Neuronal stem cell (in vitro differentiated cells): ENCODE measurements at regions not wholly inside any gene's neighbourhood (a gene's known extent, or its start where the extent isn't known, plus 50 kb on each side); places are given as distances from the start of the nearest gene placed in this dataset.

Experiments used
- DNase-seq: peaks from one replicate; pipeline ENCODE4 v3.0.0-alpha.2; 2013; ENCODE audit warnings: low spot score
- H2AFZ ChIP-seq: one replicate; pipeline ENCODE4 v1.6.1; 2013; ENCODE audit warnings: mild to moderate bottlenecking, low read length, inconsistent platforms
- H2AK5ac ChIP-seq: 2 replicates; pipeline ENCODE4 v1.6.1; 2013; ENCODE audit warnings: low read depth, mild to moderate bottlenecking, inconsistent platforms, low read length, moderate library complexity, mixed read lengths
- H2BK120ac ChIP-seq: 2 replicates; pipeline ENCODE4 v1.6.1; 2013; ENCODE audit warnings: low read depth, mild to moderate bottlenecking, inconsistent platforms, low read length, moderate library complexity, mixed read lengths
- H2BK12ac ChIP-seq: one replicate; pipeline ENCODE4 v1.6.1; 2013; ENCODE audit warnings: low read length, inconsistent platforms
- H2BK15ac ChIP-seq: 2 replicates; pipeline ENCODE4 v1.6.1; 2013; ENCODE audit warnings: mild to moderate bottlenecking, low read length, inconsistent platforms, mixed read lengths
- H2BK5ac ChIP-seq: one replicate; pipeline ENCODE4 v1.6.1; 2013; ENCODE audit warnings: inconsistent platforms, mild to moderate bottlenecking, low read length, moderate library complexity
- H3K14ac ChIP-seq: one replicate; pipeline ENCODE4 v1.6.1; 2013; ENCODE audit warnings: low read length, inconsistent platforms
- H3K18ac ChIP-seq: 2 replicates; pipeline ENCODE4 v1.6.1; 2013; ENCODE audit warnings: low read length, inconsistent platforms
- H3K23ac ChIP-seq: 2 replicates; pipeline ENCODE4 v1.6.1; 2013; ENCODE audit warnings: low read depth, mild to moderate bottlenecking, mixed read lengths, low read length, inconsistent platforms; ENCODE audit not compliant: poor library complexity
- H3K27ac ChIP-seq: replicated peaks from 3 replicates; pipeline ENCODE4 v1.5.1; 2013; ENCODE audit warnings: low read length, inconsistent platforms
- H3K27me3 ChIP-seq, 3 experiments: 2 replicates each; pipeline ENCODE4 v1.6.1; 2013; ENCODE audit warnings: low read length in 3 of 3, mild to moderate bottlenecking in 2 of 3, inconsistent platforms in 1 of 3, low read depth in 1 of 3, mixed read lengths in 1 of 3, moderate library complexity in 1 of 3; ENCODE audit not compliant: control insufficient read depth in 3 of 3, insufficient read depth in 3 of 3
- H3K36me3 ChIP-seq, 2 donors: replicated peaks in 1 of 2; 2 replicates each; pipeline ENCODE4 v1.6.1; 2013; ENCODE audit warnings: low read length in 2 of 2; ENCODE audit not compliant: control insufficient read depth in 2 of 2, insufficient read depth in 2 of 2
- H3K4ac ChIP-seq: 2 replicates; pipeline ENCODE4 v1.6.1; 2013; ENCODE audit warnings: inconsistent platforms, mild to moderate bottlenecking, low read length, moderate library complexity
- H3K4me1 ChIP-seq, 2 donors: 1 replicate in 1 of 2; 2 replicates in 1 of 2; pipeline ENCODE4 v1.6.1; 2013; ENCODE audit warnings: low read length in 2 of 2, low read depth in 1 of 2; ENCODE audit not compliant: control insufficient read depth in 2 of 2, insufficient read depth in 1 of 2
- H3K4me2 ChIP-seq: one replicate; pipeline ENCODE4 v1.6.1; 2013; ENCODE audit warnings: mild to moderate bottlenecking, low read length, inconsistent platforms; ENCODE audit not compliant: insufficient read depth, poor library complexity, severe bottlenecking
- H3K4me3 ChIP-seq, 2 donors: 2 replicates each; pipeline ENCODE4 v1.5.1; 2013; ENCODE audit warnings: low read length in 2 of 2, mild to moderate bottlenecking in 2 of 2, inconsistent platforms in 1 of 2, moderate library complexity in 1 of 2
- H3K79me1 ChIP-seq: one replicate; pipeline ENCODE4 v1.6.1; 2013; ENCODE audit warnings: low read depth, mild to moderate bottlenecking, inconsistent platforms, low read length, moderate library complexity
- H3K9ac ChIP-seq: one replicate; pipeline ENCODE4 v1.6.1; 2013; ENCODE audit warnings: mild to moderate bottlenecking, low read depth, low read length, inconsistent platforms; ENCODE audit not compliant: poor library complexity
- H3K9me3 ChIP-seq, 2 donors: replicated peaks in 1 of 2; 2 replicates each; pipeline versions ENCODE3 to v1.6.1; 2013; ENCODE audit warnings: low read length in 2 of 2, mild to moderate bottlenecking in 2 of 2, inconsistent platforms in 1 of 2, low read depth in 1 of 2, mixed read lengths in 1 of 2, moderate library complexity in 1 of 2; ENCODE audit not compliant: control insufficient read depth in 2 of 2, insufficient read depth in 1 of 2
- H4K8ac ChIP-seq: one replicate; pipeline ENCODE4 v1.6.1; 2013; ENCODE audit warnings: low read depth, mild to moderate bottlenecking, inconsistent platforms, low read length, moderate library complexity
- H4K91ac ChIP-seq: one replicate; pipeline ENCODE4 v1.6.1; 2013; ENCODE audit warnings: low read length, low read depth, mild to moderate bottlenecking, inconsistent platforms; ENCODE audit not compliant: poor library complexity
- WGBS, 2 donors: extraction: QIAGEN DNeasy Blood & Tissue Kit; methylation state at CpG; one replicate each; pipeline ENCODE4 v1.1.7; 2013; ENCODE audit warnings: missing lambda C conversion rate in 2 of 2, mixed read lengths in 1 of 2; ENCODE audit not compliant: insufficient read length in 2 of 2, insufficient replicate concordance in 1 of 2; ENCODE audit errors: extremely low coverage in 2 of 2; 5-methylcytosine and 5-hydroxymethylcytosine counted together

- no peaks in the 10 kb centered on the region for H3K36me3 ChIP-seq
- H2BK120ac ChIP-seq, result no peak overlapping the region
- no peak overlapping the region for H2BK5ac ChIP-seq
- no peak overlapping the region for H3K23ac ChIP-seq
- no peak overlapping the region for H3K27ac ChIP-seq
- no peak overlapping the region for H3K18ac ChIP-seq
- H3K9me3 ChIP-seq, result peaks cover 0 to 18% of the 10 kb centered on the region in 2 donors
- H2AFZ ChIP-seq, result no peak overlapping the region
- no peak overlapping the region for H2BK12ac ChIP-seq
- H2BK15ac ChIP-seq, result no peak overlapping the region
- H3K14ac ChIP-seq, result no peak overlapping the region
- DNase-seq, result no peak
- H3K79me1 ChIP-seq, result no peaks in the 10 kb centered on the region
- H3K4me2 ChIP-seq, result no peak overlapping the region
- no peak overlapping the region for H4K91ac ChIP-seq
- H2AK5ac ChIP-seq, result no peak overlapping the region
- no CpG with 5 or more reads among the region's 1 CpG for WGBS, 2 donors
- H3K4ac ChIP-seq, result no peak overlapping the region
- no peak overlapping the region for H4K8ac ChIP-seq
- no peak overlapping the region for H3K9ac ChIP-seq
- H3K27me3 ChIP-seq, result no peaks in the 10 kb centered on the region
- H3K4me3 ChIP-seq, result no peak overlapping the region
- no peaks in the 10 kb centered on the region for H3K4me1 ChIP-seq
Measured at GRCh38 chr9:105037139-105037538, 109.2 kb upstream of the ABCA1 start.

GRCh38 chr9:105038051-105038450, 110.1 kb upstream of the ABCA1 start:
- H3K23ac ChIP-seq, result no peak overlapping the region
- H4K8ac ChIP-seq, result no peak overlapping the region
- no peak overlapping the region for H3K27ac ChIP-seq
- DNase-seq, result no peak
- no peak overlapping the region for H3K4ac ChIP-seq
- H2AFZ ChIP-seq, result no peak overlapping the region
- H3K27me3 ChIP-seq, result no peaks in the 10 kb centered on the region
- no peak overlapping the region for H2BK15ac ChIP-seq
- no peak overlapping the region for H2BK120ac ChIP-seq
- WGBS, 2 donors, result 100% methylated on average over 2 of the region's 3 CpGs; no CpG with 5 or more reads in 1 of the 2 donors
- no peak overlapping the region for H2AK5ac ChIP-seq
- H3K9ac ChIP-seq, result no peak overlapping the region
- no peak overlapping the region for H4K91ac ChIP-seq
- no peak overlapping the region for H3K18ac ChIP-seq
- H3K79me1 ChIP-seq, result no peaks in the 10 kb centered on the region
- H3K4me1 ChIP-seq, result no peaks in the 10 kb centered on the region
- H3K4me3 ChIP-seq, result no peak overlapping the region
- H2BK5ac ChIP-seq, result no peak overlapping the region
- H3K14ac ChIP-seq, result no peak overlapping the region
- no peaks in the 10 kb centered on the region for H3K36me3 ChIP-seq
- H3K9me3 ChIP-seq, result peaks cover 0 to 18% of the 10 kb centered on the region in 2 donors
- H3K4me2 ChIP-seq, result no peak overlapping the region
- no peak overlapping the region for H2BK12ac ChIP-seq

GRCh38 chr9:105039175-105039799, 111.3 kb upstream of the ABCA1 start:
- no peak overlapping the region for H3K4me2 ChIP-seq
- peaks cover 0 to under 1% of the 10 kb centered on the region in 2 donors for H3K4me1 ChIP-seq
- no peak overlapping the region for H3K4ac ChIP-seq
- H3K14ac ChIP-seq, result no peak overlapping the region
- no peak overlapping the region for H2AFZ ChIP-seq
- H4K8ac ChIP-seq, result no peak overlapping the region
- H3K9ac ChIP-seq, result no peak overlapping the region
- H2AK5ac ChIP-seq, result no peak overlapping the region
- no peak overlapping the region for H2BK15ac ChIP-seq
- H3K79me1 ChIP-seq, result no peaks in the 10 kb centered on the region
- no peaks in the 10 kb centered on the region for H3K36me3 ChIP-seq
- H3K18ac ChIP-seq, result no peak overlapping the region
- no peak overlapping the region for H2BK120ac ChIP-seq
- H3K4me3 ChIP-seq, result no peak overlapping the region
- no peak overlapping the region for H4K91ac ChIP-seq
- no peak overlapping the region for H2BK12ac ChIP-seq
- no peak overlapping the region for H3K27ac ChIP-seq
- no CpG with 5 or more reads among the region's 3 CpGs for WGBS, 2 donors
- no peak for DNase-seq
- no peaks in the 10 kb centered on the region for H3K27me3 ChIP-seq
- H2BK5ac ChIP-seq, result no peak overlapping the region
- no peak overlapping the region for H3K23ac ChIP-seq
- H3K9me3 ChIP-seq, result peaks cover 0 to 15% of the 10 kb centered on the region in 2 donors

- Histone ChIP-seq H3K18ac (no peak overlapping the region), H4K8ac (no peak overlapping the region), H3K4me2 (no peak overlapping the region), H3K9ac (no peak overlapping the region), H2BK12ac (no peak overlapping the region), H4K91ac (no peak overlapping the region), H3K27ac (no peak overlapping the region), H3K14ac (no peak overlapping the region), H2BK15ac (no peak overlapping the region), H3K27me3 (no peaks in the 10 kb centered on the region), H3K4ac (no peak overlapping the region), H3K4me3 (no peak overlapping the region), H3K23ac (no peak overlapping the region), H2BK5ac (no peak overlapping the region), H2AFZ (no peak overlapping the region), H3K9me3 (no peaks in the 10 kb centered on the region), H2BK120ac (no peak overlapping the region), H2AK5ac (no peak overlapping the region), H3K79me1 (no peaks in the 10 kb centered on the region), H3K4me1 (peaks cover 0 to 4% of the 10 kb centered on the region in 2 donors), H3K36me3 (no peaks in the 10 kb centered on the region)
- no peak for DNase-seq
- no CpG with 5 or more reads among the region's 3 CpGs for WGBS, 2 donors
Measured at GRCh38 chr9:105043370-105043936, 115.5 kb upstream of the ABCA1 start.
